Body of pancreas (tissue), 4 donors: ENCODE measurements at regions not wholly inside any gene's neighbourhood (a gene's known extent, or its start where the extent isn't known, plus 50 kb on each side); places are given as distances from the start of the nearest gene placed in this dataset.

ENCODE experiments used
- ATAC-seq: fragments of 150-250 bp; one replicate; pipeline ENCODE4 v1.9.1; 2016
- DNase-seq, 4 donors: peaks; one replicate each; pipeline ENCODE4 v3.0.0-alpha.2; 2019
- H3K27ac ChIP-seq, 4 donors: fragments of 200-600 bp; sonication (generic); 1 replicate in 3 of 4; 2 replicates in 1 of 4; pipeline versions ENCODE4 v1.5.1 to v1.6.1; 2016 to 2019; ENCODE audit warnings: mild to moderate bottlenecking in 1 of 4, mixed read lengths in 1 of 4, moderate library complexity in 1 of 4
- H3K27me3 ChIP-seq, 2 donors: fragments of 200-600 bp; sonication (generic); one replicate each; pipeline ENCODE4 v1.6.0; 2016; ENCODE audit warnings: mild to moderate bottlenecking in 1 of 2
- H3K36me3 ChIP-seq, 2 donors: fragments of 200-600 bp; sonication (generic); replicated peaks in 1 of 2; 2 replicates each; pipeline ENCODE4 v1.5.1; 2016; ENCODE audit warnings: low read depth in 2 of 2; ENCODE audit not compliant: insufficient read depth in 1 of 2
- H3K4me1 ChIP-seq: fragments of 200-600 bp; sonication (generic); one replicate; pipeline ENCODE4 v1.6.0; 2016
- H3K4me3 ChIP-seq, 2 donors: fragments of 200-600 bp; sonication (generic); 1 replicate in 1 of 2; 2 replicates in 1 of 2; pipeline ENCODE4 v1.5.1; 2016 to 2019
- H3K9me3 ChIP-seq, 3 donors: fragments of 200-600 bp; sonication (generic); 1 replicate in 2 of 3; 2 replicates in 1 of 3; pipeline ENCODE4 v1.5.1; 2016
- POLR2A ChIP-seq, 3 donors: fragments of 450-650 bp; IDR thresholded peaks; one replicate each; pipeline ENCODE4 v1.6.1; 2016; ENCODE audit warnings: antibody characterized with exemption in 3 of 3, mild to moderate bottlenecking in 2 of 3
- WGBS, 2 donors: methylation state at CpG; one replicate each; pipeline ENCODE4 v1.1.5; 2017; 5-methylcytosine and 5-hydroxymethylcytosine counted together
- intact Hi-C: fragments of 100-400 bp; cut with DNase I; formaldehyde crosslinking; loops from one replicate; pipeline ENCODE4 v1.15.1; 2023
- TF ChIP-seq, protein P1 (sequence below), 7 experiments: fragments of 450-650 bp in 4 of 7; fragments of 200-600 bp in 3 of 7; sonication (generic) in 3 of 7; IDR thresholded peaks; one replicate each; pipeline ENCODE4 v1.5.1; 2016 to 2019; ENCODE audit warnings: antibody characterized with exemption in 7 of 7

DNA sequence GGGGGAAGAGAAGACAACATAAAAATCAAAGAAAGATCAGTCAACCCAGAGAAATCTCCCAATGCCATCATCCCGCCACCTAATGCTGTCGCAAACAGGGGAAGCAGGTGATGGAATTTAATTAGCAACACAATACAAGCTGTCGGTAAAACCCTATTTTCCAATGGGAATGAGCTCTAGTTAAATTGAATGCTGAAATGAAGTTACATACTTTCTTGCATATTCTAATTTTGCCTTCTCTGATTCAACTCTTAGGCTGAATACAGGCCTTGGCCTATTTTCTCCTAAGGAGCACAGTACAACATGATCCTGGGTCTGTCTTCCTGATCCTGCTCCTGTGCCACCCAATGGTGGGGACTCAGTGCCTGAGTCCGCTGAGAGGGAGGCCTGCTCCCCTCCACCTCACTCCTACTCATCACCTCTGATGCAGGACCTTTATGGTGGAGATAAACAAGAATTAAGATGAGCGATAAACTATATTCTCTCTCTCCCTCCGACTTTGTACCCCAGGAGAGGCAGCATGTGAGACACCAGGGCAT is 238.8 kb downstream of the GXYLT1 start:
- H3K36me3 ChIP-seq, result no peaks in the 10 kb centered on the region
- TF ChIP-seq, protein P1, sequence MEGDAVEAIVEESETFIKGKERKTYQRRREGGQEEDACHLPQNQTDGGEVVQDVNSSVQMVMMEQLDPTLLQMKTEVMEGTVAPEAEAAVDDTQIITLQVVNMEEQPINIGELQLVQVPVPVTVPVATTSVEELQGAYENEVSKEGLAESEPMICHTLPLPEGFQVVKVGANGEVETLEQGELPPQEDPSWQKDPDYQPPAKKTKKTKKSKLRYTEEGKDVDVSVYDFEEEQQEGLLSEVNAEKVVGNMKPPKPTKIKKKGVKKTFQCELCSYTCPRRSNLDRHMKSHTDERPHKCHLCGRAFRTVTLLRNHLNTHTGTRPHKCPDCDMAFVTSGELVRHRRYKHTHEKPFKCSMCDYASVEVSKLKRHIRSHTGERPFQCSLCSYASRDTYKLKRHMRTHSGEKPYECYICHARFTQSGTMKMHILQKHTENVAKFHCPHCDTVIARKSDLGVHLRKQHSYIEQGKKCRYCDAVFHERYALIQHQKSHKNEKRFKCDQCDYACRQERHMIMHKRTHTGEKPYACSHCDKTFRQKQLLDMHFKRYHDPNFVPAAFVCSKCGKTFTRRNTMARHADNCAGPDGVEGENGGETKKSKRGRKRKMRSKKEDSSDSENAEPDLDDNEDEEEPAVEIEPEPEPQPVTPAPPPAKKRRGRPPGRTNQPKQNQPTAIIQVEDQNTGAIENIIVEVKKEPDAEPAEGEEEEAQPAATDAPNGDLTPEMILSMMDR (IDR thresholded peaks at IDR 0.05), result no peak
- TF ChIP-seq POLR2A (IDR thresholded peaks at IDR 0.05), result no peak
- 77 to 84% methylated on average over 6 of the region's 6 CpGs for WGBS, 2 donors
- intact Hi-C loops, result no loop called here
- H3K9me3 ChIP-seq, result no peaks in the 10 kb centered on the region
- ATAC-seq, result no peak
- no peaks in the 10 kb centered on the region for H3K27me3 ChIP-seq
- DNase-seq, result no peak
- no peak overlapping the region for H3K4me3 ChIP-seq
- H3K4me1 ChIP-seq, result no peaks in the 10 kb centered on the region
- no peak overlapping the region for H3K27ac ChIP-seq

DNA sequence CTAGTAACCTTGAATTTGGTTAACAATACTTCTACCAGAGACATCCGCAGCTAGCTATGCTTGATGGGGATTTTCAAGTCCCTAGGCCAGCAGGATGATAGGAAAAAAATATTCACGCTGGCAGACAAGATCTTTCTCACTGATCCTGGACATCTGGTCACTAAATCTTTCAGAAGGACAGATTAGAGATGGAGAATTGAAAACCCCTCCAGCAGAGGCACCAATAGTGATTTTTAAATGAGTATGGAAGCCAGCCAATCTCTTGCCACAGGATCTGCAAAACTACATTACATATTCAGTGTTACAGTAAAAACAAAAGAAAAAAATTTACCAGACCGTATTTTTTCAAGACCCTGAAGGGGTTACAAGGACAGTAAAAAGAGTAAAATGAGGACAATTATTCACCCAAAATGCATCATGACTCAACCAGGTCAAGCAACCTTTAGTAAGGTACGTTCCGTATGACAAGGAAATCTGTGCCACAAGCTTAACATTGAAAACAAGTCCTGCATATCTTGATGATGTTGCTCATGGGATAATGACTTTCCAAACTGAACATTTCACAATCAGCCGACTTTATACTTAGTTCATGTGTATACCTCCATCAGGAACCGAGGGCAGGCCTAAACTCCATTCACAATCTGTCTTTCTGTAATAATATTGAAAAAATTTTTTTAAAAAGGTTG is 239.5 kb downstream of the GXYLT1 start:
- no peak overlapping the region for H3K27ac ChIP-seq
- 59 to 62% methylated on average over 7 of the region's 7 CpGs for WGBS, 2 donors
- H3K4me3 ChIP-seq, result no peak overlapping the region
- intact Hi-C loops, result no loop called here
- no peaks in the 10 kb centered on the region for H3K27me3 ChIP-seq
- no peak for ATAC-seq
- H3K9me3 ChIP-seq, result no peaks in the 10 kb centered on the region
- DNase-seq, result no peak
- no peak for TF ChIP-seq POLR2A (IDR thresholded peaks at IDR 0.05)
- TF ChIP-seq, protein P1 (IDR thresholded peaks at IDR 0.05), result no peak
- no peaks in the 10 kb centered on the region for H3K4me1 ChIP-seq
- no peaks in the 10 kb centered on the region for H3K36me3 ChIP-seq

DNA sequence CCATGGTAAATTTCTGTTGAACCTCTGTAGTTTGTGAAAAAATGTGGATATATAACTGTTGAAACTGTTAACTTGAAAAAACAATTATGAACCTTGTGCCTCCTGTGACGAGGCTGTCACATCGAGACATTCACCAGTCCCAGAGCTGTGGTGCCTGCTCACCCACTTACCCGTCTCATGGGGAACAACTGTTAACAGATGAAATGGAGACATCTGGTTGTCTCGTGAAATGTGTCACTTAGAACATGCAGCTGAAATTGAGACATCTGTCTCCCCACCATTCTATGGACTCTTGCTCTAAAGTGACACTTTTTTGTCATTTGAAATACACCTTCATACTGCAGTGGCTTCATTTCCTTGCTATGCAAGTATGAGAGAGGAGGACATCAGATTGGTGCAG is 240.6 kb downstream of the GXYLT1 start:
- intact Hi-C loops, result no loop called here
- ATAC-seq, result no peak

DNA sequence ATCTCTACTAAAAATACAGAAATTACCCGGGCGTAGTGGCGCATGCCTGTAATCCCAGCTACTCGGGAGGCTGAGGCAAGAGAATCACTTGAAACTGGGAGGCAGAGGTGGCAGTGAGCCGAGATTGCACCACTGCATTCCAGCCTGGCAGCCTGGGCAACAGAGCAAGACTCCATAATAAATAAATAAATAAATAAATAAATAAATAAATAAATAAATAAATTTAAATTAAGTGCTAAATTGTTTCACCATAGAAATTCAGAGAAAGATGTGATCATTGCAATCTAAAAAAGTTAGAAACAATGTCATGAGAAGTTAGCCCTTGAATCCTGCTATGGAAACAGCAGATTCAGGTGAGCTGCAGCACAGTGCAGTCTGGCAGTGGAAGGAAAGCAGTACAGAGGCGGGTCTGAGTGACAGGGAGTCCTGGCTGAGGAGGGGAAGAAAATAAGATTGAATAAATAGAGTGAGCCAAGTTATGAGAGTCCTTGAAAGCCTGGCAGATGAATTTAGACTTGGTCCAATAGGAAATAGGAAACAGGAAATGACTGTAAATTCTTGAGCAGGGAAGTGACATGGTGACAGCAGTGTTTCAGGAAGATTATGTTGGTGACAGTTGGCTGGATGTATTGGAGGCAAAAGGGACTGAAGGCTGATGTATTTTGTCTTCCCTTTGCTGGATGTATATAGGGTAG is 241.5 kb downstream of the GXYLT1 start:
- 80 to 89% methylated on average over 6 of the region's 6 CpGs for WGBS, 2 donors
- H3K27ac ChIP-seq, result no peak overlapping the region
- no peaks in the 10 kb centered on the region for H3K36me3 ChIP-seq
- DNase-seq, result no peak
- TF ChIP-seq POLR2A (IDR thresholded peaks at IDR 0.05), result no peak
- TF ChIP-seq, protein P1 (IDR thresholded peaks at IDR 0.05), result no peak
- intact Hi-C loops, result no loop called here
- no peak overlapping the region for H3K4me3 ChIP-seq
- no peaks in the 10 kb centered on the region for H3K9me3 ChIP-seq
- H3K27me3 ChIP-seq, result no peaks in the 10 kb centered on the region
- no peak for ATAC-seq
- no peaks in the 10 kb centered on the region for H3K4me1 ChIP-seq

More for the DNA sequence above, 240.6 kb downstream of the GXYLT1 start:
- H3K36me3 ChIP-seq, result no peaks in the 10 kb centered on the region
- H3K9me3 ChIP-seq, result no peaks in the 10 kb centered on the region
- no peaks in the 10 kb centered on the region for H3K4me1 ChIP-seq
- 30 to 46% methylated on average over 4 of the region's 4 CpGs for WGBS, 2 donors
- no peaks in the 10 kb centered on the region for H3K27me3 ChIP-seq
- no peak for DNase-seq
- no peak overlapping the region for H3K4me3 ChIP-seq
- TF ChIP-seq, protein P1 (IDR thresholded peaks at IDR 0.05), result no peak
- no peak for TF ChIP-seq POLR2A (IDR thresholded peaks at IDR 0.05)
- H3K27ac ChIP-seq, result no peak overlapping the region
